HepG2 (cell line): ENCODE measurements at regions not wholly inside any gene's neighbourhood (a gene's known extent, or its start where the extent isn't known, plus 50 kb on each side); places are given as distances from the start of the nearest gene placed in this dataset.

Experiments
- ATAC-seq: fragments of 200-7000 bp; cut with Tn5 transposase; 3 replicates; pipeline ENCODE4 v1.9.1; 2020; ENCODE audit warnings: mild to moderate bottlenecking, moderate library complexity
- BruUV-seq: library from RNA; stranded (reverse); fragments of 400-500 nt; replicated peaks from 2 replicates; lab custom pipeline; 2021; lab: Mats Ljungman, UMichigan
- CTCF ChIA-PET: fragments of 300-600 bp; formaldehyde crosslinking; extraction: SDS; loops from one replicate; lab custom pipeline; 2021; ENCODE audit warnings: low total read pairs, inconsistent platforms, low intra/inter-chr PET ratio; lab: Yijun Ruan, JAX
- POLR2A ChIA-PET: fragments of 350-600 bp; sonication (Branson Sonifier 250); formaldehyde crosslinking; loops from one replicate; lab custom pipeline; 2020; ENCODE audit warnings: antibody characterized with exemption, inconsistent platforms; lab: Yijun Ruan, JAX
- DNase-seq: peaks from one replicate; pipeline ENCODE4 v3.0.0-alpha.2; 2015; ENCODE audit warnings: low spot score
- FAIRE-seq: peaks from 3 replicates; lab custom pipeline; 2011; peaks lifted over from hg19 to GRCh38; lab: Jason Lieb, UNC
- H2AFZ ChIP-seq: one replicate; pipeline ENCODE4 v1.6.1; 2011; ENCODE audit warnings: low read length, inconsistent platforms
- H3K27ac ChIP-seq: fragments of 300-600 bp; 3 replicates; pipeline ENCODE4 v1.8.0; 2011; ENCODE audit warnings: mixed run types, mild to moderate bottlenecking, mixed read lengths, low read length, inconsistent platforms; ENCODE audit not compliant: insufficient read depth; ENCODE audit errors: extremely low read length
- H3K27me3 ChIP-seq, 2 experiments: fragments of 200-600 bp in 1 of 2; 2 replicates in 1 of 2; 3 replicates in 1 of 2; pipeline versions ENCODE4 v1.6.0 to v1.8.0; 2011; ENCODE audit warnings: low read length in 2 of 2, mild to moderate bottlenecking in 2 of 2, moderate library complexity in 2 of 2, inconsistent platforms in 1 of 2; ENCODE audit not compliant: insufficient read depth in 2 of 2, control insufficient read depth in 1 of 2
- H3K36me3 ChIP-seq, 2 experiments: fragments of 200-600 bp in 1 of 2; replicated peaks in 1 of 2; 2 replicates in 1 of 2; 3 replicates in 1 of 2; pipeline versions ENCODE4 v1.5.1 to v1.8.0; 2011; ENCODE audit warnings: low read length in 2 of 2, inconsistent platforms in 1 of 2; ENCODE audit not compliant: insufficient read depth in 2 of 2, control insufficient read depth in 1 of 2
- H3K4me1 ChIP-seq: 2 replicates; pipeline ENCODE4 v1.5.1; 2012; ENCODE audit warnings: low read length, inconsistent platforms; ENCODE audit not compliant: insufficient read depth
- H3K4me2 ChIP-seq: 2 replicates; pipeline ENCODE4 v1.6.0; 2011; ENCODE audit warnings: low read depth, low read length, inconsistent platforms
- H3K4me3 ChIP-seq, 3 experiments: fragments of 200-600 bp in 1 of 3; sonication (generic), shearing (Covaris generic) in 1 of 3; replicated peaks in 1 of 3; 2 replicates each; pipeline ENCODE4 v1.5.1; 2011 to 2016; ENCODE audit warnings: low read length in 3 of 3, inconsistent platforms in 2 of 3, low read depth in 2 of 3, mild to moderate bottlenecking in 2 of 3, control low read depth in 1 of 3, mixed read lengths in 1 of 3; ENCODE audit not compliant: insufficient read depth in 1 of 3
- H3K79me2 ChIP-seq: one replicate; pipeline ENCODE4 v1.6.1; 2011; ENCODE audit warnings: low read length, inconsistent platforms; ENCODE audit not compliant: insufficient read depth
- H3K9ac ChIP-seq: 2 replicates; pipeline ENCODE4 v1.6.0; 2011; ENCODE audit warnings: mild to moderate bottlenecking, low read depth, low read length, inconsistent platforms; ENCODE audit not compliant: insufficient read depth
- H3K9me3 ChIP-seq: 2 replicates; pipeline ENCODE4 v1.5.1; 2012; ENCODE audit warnings: mild to moderate bottlenecking, low read length
- H4K20me1 ChIP-seq: 2 replicates; pipeline ENCODE4 v1.6.0; 2011; ENCODE audit warnings: inconsistent platforms, mild to moderate bottlenecking, low read length, moderate library complexity; ENCODE audit not compliant: insufficient read depth
- MIER2 ChIP-seq: IDR thresholded peaks from 2 replicates; pipeline ENCODE4 v1.6.1; 2016; ENCODE audit warnings: missing biosample characterization, missing genetic modification reagents
- ZBTB38 ChIP-seq: sonication (generic); formaldehyde crosslinking; IDR thresholded peaks from 2 replicates; pipeline ENCODE4 v1.5.1; 2020; ENCODE audit warnings: mild to moderate bottlenecking, missing genetic modification reagents
- ZNF317 ChIP-seq: sonication (generic); formaldehyde crosslinking; IDR thresholded peaks from 2 replicates; pipeline ENCODE4 v1.5.0; 2020; ENCODE audit warnings: mild to moderate bottlenecking, missing genetic modification reagents
- ZSCAN25 ChIP-seq: sonication (generic); formaldehyde crosslinking; IDR thresholded peaks from 2 replicates; pipeline ENCODE4 v1.8.0; 2022; ENCODE audit warnings: mild to moderate bottlenecking, missing genetic modification reagents
- WGBS: methylation state at CpG from one replicate; pipeline ENCODE4 v1.1.6; 2017; ENCODE audit warnings: low lambda C conversion rate; 5-methylcytosine and 5-hydroxymethylcytosine counted together
- in situ Hi-C: cut with HindIII; loops from 2 replicates; pipeline ENCODE4 v1.10.0; 2017; ENCODE audit warnings: low pct_unique_long_range_greater_than_20kb; ENCODE audit not compliant: extremely low pct_ligation_motif_present
- intact Hi-C: fragments of 100-400 bp; cut with micrococcal nuclease; formaldehyde crosslinking; loops from one replicate; pipeline ENCODE4 v1.10.0; 2022; ENCODE audit not compliant: unreplicated experiment
- TF ChIP-seq, protein P1 (sequence below): sonication (generic); formaldehyde crosslinking; IDR thresholded peaks from 2 replicates; pipeline ENCODE4 v1.5.0; 2020; ENCODE audit warnings: missing genetic modification reagents, mild to moderate bottlenecking, borderline replicate concordance
- TF ChIP-seq, protein P2 (sequence below): fragments of 450-650 bp; IDR thresholded peaks from 2 replicates; pipeline ENCODE4 v1.6.1; 2017; ENCODE audit warnings: mild to moderate bottlenecking

DNA sequence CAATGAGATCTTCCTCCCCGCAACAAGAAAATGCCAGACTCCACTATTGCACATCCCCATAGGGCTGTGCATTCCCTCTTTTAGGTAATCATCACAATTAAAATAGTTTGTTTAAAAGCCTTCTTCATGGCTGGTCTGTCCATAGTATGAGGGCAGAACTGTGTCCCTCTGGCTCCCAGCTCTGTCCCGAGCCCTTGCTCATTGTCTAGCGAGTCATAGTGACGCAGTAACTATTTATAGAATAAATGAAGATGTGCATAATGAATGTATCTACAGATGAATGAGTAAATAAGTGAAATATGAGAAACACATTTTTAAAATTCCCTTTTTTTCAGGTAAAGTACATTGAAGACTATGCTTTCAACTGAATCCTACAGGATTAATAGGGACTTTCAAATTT is 128.4 kb upstream of the TMC3 start:
- Histone ChIP-seq H3K36me3 (no peaks in the 10 kb centered on the region), H3K4me1 (no peaks in the 10 kb centered on the region), H3K79me2 (no peaks in the 10 kb centered on the region), H3K27me3 (no peaks in the 10 kb centered on the region), H3K9me3 (no peaks in the 10 kb centered on the region), H3K9ac (no peak overlapping the region), H4K20me1 (no peaks in the 10 kb centered on the region), H3K4me2 (no peak overlapping the region), H3K27ac (no peak overlapping the region)
- in situ Hi-C loops (no loop called here), intact Hi-C loops (no loop called here)
- CTCF ChIA-PET = no interaction called here
- FAIRE-seq (no peak), ATAC-seq (no peak)
- no TSS peak for BruUV-seq
- 14% methylated on average over 4 of the region's 4 CpGs for WGBS
- TF ChIP-seq, protein P1, sequence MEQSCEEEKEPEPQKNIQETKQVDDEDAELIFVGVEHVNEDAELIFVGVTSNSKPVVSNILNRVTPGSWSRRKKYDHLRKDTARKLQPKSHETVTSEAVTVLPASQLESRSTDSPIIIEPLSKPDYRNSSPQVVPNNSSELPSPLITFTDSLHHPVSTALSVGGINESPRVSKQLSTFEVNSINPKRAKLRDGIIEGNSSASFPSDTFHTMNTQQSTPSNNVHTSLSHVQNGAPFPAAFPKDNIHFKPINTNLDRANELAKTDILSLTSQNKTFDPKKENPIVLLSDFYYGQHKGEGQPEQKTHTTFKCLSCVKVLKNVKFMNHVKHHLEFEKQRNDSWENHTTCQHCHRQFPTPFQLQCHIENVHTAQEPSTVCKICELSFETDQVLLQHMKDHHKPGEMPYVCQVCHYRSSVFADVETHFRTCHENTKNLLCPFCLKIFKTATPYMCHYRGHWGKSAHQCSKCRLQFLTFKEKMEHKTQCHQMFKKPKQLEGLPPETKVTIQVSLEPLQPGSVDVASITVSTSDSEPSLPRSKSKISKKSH = no peak
- TF ChIP-seq, protein P2, sequence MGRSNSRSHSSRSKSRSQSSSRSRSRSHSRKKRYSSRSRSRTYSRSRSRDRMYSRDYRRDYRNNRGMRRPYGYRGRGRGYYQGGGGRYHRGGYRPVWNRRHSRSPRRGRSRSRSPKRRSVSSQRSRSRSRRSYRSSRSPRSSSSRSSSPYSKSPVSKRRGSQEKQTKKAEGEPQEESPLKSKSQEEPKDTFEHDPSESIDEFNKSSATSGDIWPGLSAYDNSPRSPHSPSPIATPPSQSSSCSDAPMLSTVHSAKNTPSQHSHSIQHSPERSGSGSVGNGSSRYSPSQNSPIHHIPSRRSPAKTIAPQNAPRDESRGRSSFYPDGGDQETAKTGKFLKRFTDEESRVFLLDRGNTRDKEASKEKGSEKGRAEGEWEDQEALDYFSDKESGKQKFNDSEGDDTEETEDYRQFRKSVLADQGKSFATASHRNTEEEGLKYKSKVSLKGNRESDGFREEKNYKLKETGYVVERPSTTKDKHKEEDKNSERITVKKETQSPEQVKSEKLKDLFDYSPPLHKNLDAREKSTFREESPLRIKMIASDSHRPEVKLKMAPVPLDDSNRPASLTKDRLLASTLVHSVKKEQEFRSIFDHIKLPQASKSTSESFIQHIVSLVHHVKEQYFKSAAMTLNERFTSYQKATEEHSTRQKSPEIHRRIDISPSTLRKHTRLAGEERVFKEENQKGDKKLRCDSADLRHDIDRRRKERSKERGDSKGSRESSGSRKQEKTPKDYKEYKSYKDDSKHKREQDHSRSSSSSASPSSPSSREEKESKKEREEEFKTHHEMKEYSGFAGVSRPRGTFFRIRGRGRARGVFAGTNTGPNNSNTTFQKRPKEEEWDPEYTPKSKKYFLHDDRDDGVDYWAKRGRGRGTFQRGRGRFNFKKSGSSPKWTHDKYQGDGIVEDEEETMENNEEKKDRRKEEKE = no peak
- TF ChIP-seq ZBTB38 (no peak), MIER2 (no peak)
- TF ChIP-seq, all 625 proteins: peak for 0
- no peak overlapping the region for H2AFZ ChIP-seq
- DNase-seq = no peak
- H3K4me3 ChIP-seq = no peak overlapping the region
- POLR2A ChIA-PET = no interaction called here

DNA sequence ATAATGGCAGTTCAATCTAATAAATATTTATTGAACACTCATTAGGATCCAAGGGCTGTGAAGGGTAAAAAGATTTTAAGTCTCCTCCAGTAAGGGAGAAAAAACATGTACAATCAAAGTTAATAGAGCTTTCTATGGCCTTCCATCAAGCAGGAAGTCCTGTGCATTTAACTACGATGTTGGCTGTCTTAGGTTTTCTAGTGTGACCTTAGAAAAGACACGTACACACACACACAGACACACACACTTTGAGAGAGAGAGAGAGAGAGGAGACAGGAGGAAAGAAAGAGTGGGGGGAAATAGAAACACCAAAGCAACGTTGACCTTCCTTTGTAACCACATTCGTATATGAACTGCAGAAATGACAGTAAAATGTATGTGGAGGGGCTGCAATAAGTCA is 126.1 kb upstream of the TMC3 start:
- DNase-seq (no peak), FAIRE-seq (no peak), ATAC-seq (no peak)
- BruUV-seq = no TSS peak
- no peaks in the 10 kb centered on the region for H3K4me1 ChIP-seq
- H3K36me3 ChIP-seq = no peaks in the 10 kb centered on the region
- no peak overlapping the region for H3K4me2 ChIP-seq
- H4K20me1 ChIP-seq = no peaks in the 10 kb centered on the region
- in situ Hi-C loops = no loop called here
- TF ChIP-seq ZSCAN25 (CRISPR knock-in tag) = no peak
- peak; percentile 89 for TF ChIP-seq ZNF317
- no peak overlapping the region for H2AFZ ChIP-seq
- H3K9ac ChIP-seq = no peak overlapping the region
- ChIA-PET CTCF (no interaction called here), POLR2A (no interaction called here)
- no peak overlapping the region for H3K27ac ChIP-seq
- H3K9me3 ChIP-seq = no peaks in the 10 kb centered on the region
- no peak overlapping the region for H3K4me3 ChIP-seq
- intact Hi-C loops = no loop called here
- H3K79me2 ChIP-seq = no peaks in the 10 kb centered on the region
- WGBS = 1% methylated on average over 4 of the region's 4 CpGs
- H3K27me3 ChIP-seq = no peaks in the 10 kb centered on the region
